ENCODE measurements at regions not wholly inside any gene's neighbourhood (a gene's known extent, or its start where the extent isn't known, plus 50 kb on each side); places are given as distances from the start of the nearest gene placed in this dataset.

- TF ChIP-seq CTCF (IDR thresholded peaks at IDR 0.05) (no peak), POLR2A (IDR thresholded peaks at IDR 0.05; ENCODE audit: low read depth) (no peak)
Measured at GRCh38 chr7:41333511-41333910, 369.4 kb downstream of the INHBA start.
